ENCODE measurements at regions not wholly inside any gene's neighbourhood (a gene's known extent, or its start where the extent isn't known, plus 50 kb on each side); places are given as distances from the start of the nearest gene placed in this dataset.

DNA sequence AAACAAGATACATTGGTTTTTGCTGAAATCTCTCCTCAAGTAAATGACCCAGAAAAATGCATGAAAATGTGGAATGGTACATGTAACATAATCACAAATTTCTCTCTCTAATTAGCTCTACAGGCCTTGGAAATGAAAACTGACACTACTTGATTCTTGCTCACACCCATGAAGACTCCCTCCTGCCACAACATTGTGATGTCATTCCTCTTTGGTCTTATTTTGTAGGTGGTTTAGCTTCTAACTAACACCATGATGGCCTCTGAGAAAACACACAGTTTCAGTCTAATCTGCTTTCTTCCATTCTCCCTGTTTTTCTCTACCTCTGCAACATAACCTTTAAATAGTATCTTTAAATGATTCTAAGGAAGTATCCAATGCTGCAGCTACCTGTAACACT lies 78.6 kb upstream of the FAM174A start:
- TF ChIP-seq, protein P1, sequence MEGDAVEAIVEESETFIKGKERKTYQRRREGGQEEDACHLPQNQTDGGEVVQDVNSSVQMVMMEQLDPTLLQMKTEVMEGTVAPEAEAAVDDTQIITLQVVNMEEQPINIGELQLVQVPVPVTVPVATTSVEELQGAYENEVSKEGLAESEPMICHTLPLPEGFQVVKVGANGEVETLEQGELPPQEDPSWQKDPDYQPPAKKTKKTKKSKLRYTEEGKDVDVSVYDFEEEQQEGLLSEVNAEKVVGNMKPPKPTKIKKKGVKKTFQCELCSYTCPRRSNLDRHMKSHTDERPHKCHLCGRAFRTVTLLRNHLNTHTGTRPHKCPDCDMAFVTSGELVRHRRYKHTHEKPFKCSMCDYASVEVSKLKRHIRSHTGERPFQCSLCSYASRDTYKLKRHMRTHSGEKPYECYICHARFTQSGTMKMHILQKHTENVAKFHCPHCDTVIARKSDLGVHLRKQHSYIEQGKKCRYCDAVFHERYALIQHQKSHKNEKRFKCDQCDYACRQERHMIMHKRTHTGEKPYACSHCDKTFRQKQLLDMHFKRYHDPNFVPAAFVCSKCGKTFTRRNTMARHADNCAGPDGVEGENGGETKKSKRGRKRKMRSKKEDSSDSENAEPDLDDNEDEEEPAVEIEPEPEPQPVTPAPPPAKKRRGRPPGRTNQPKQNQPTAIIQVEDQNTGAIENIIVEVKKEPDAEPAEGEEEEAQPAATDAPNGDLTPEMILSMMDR (conservative IDR thresholded peaks at IDR 0.05 in 1 of 2, IDR thresholded peaks at IDR 0.05 in 1 of 2; ENCODE audit: low read depth in 1 of 2, low read length in 2 of 2): no peak
- no peak for TF ChIP-seq EZH2 (IDR thresholded peaks at IDR 0.05; ENCODE audit: low read length, missing control alignments)

Data from fibroblast of lung (primary cell).